ENCODE measurements at regions not wholly inside any gene's neighbourhood (a gene's known extent, or its start where the extent isn't known, plus 50 kb on each side); places are given as distances from the start of the nearest gene placed in this dataset.

DNA sequence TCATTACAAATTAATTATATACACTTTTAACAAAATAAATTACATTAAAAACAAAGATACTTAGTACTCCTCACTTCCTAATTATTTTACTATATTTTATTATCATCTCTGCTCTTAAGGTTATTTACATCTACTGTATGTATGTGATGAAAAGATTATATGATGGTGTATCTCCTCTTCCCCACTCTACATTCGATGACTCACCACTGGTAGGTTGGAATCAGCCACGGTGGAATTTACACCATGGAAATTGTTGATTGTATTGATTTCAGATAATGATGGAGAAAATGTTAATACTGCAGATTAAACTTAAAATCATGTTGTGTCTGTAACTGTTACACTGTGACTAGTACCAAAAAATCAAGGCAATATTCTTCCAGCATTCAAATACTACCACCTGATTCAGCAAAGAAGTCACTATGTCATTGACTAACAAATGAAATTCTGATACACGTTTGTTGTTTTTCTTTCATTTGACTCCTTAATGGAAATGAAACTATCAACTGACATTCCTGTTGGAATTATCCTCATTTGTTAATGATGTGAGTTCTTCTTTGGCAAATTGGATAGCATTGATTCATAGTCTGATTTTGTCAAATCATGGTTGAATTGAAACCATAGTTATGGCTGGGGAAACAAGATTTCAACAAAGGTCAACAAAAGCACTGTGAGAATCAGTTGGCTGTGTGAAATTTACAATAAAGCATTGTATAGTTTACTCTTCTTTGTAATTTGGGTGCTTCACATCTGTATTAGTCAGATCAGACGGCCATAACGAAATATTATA, 69.0 kb upstream of the NLK start:
- TF ChIP-seq, protein P1, sequence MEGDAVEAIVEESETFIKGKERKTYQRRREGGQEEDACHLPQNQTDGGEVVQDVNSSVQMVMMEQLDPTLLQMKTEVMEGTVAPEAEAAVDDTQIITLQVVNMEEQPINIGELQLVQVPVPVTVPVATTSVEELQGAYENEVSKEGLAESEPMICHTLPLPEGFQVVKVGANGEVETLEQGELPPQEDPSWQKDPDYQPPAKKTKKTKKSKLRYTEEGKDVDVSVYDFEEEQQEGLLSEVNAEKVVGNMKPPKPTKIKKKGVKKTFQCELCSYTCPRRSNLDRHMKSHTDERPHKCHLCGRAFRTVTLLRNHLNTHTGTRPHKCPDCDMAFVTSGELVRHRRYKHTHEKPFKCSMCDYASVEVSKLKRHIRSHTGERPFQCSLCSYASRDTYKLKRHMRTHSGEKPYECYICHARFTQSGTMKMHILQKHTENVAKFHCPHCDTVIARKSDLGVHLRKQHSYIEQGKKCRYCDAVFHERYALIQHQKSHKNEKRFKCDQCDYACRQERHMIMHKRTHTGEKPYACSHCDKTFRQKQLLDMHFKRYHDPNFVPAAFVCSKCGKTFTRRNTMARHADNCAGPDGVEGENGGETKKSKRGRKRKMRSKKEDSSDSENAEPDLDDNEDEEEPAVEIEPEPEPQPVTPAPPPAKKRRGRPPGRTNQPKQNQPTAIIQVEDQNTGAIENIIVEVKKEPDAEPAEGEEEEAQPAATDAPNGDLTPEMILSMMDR (IDR thresholded peaks at IDR 0.05): no peak
- ChIA-PET CTCF (no interaction called here), POLR2A (no interaction called here)
- Mint-ChIP-seq H3K27me3 (peaks cover 21% of the 10 kb centered on the region), H3K27ac (no peak overlapping the region), H3K9me3 (no peaks in the 10 kb centered on the region), H3K4me3 (no peak overlapping the region), H3K4me1 (ENCODE audit: low read depth) (no peaks in the 10 kb centered on the region), H3K36me3 (ENCODE audit: low read depth) (no peaks in the 10 kb centered on the region)
- intact Hi-C loops (cut with DNase I, micrococcal nuclease): no loop called here
- ATAC-seq (ENCODE audit: poor library complexity): no peak
- no peaks in the 10 kb centered on the region for H3K27me3 ChIP-seq (ENCODE audit: control insufficient read depth in 1 of 2, insufficient read depth in 2 of 2, low read length in 2 of 2)
- no peak for DNase-seq
- no peaks in the 10 kb centered on the region for H3K4me1 ChIP-seq (ENCODE audit: insufficient read depth, low read length)
- no peaks in the 10 kb centered on the region for H3K9me3 ChIP-seq (ENCODE audit: control insufficient read depth in 1 of 2, insufficient read depth in 1 of 2, low read length in 2 of 2)
- H3K4me3 ChIP-seq (ENCODE audit: low read length): no peak overlapping the region
- H3K36me3 ChIP-seq (ENCODE audit: insufficient read depth, low read length): no peaks in the 10 kb centered on the region
- no peak overlapping the region for H3K27ac ChIP-seq (ENCODE audit: low read depth in 1 of 2, low read length in 2 of 2)

DNA sequence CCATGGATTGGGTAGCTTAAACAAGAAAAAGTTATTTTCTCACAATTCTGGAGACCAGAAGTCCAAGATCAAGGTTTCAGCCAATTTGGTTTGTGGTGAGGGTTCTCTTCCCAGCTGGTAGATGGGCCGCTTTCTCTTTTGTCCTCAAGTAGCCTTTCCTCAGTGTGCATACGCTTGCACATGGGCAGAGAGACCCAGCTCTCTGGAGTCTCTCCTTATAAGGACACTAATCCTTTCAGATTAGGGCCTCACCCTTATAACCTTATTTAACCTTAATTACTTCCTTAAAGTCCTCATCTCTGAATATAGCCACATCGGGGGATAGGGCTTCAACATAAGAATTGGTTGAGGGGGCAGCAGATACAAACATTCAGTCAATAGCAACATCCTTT, 68.4 kb upstream of the NLK start:
- ChIA-PET CTCF (no interaction called here), POLR2A (no interaction called here)
- intact Hi-C loops (cut with DNase I, micrococcal nuclease): no loop called here
- TF ChIP-seq, protein P1 (IDR thresholded peaks at IDR 0.05): no peak
- Histone ChIP-seq H3K9me3 (ENCODE audit: control insufficient read depth in 1 of 2, insufficient read depth in 1 of 2, low read length in 2 of 2) (no peaks in the 10 kb centered on the region), H3K27me3 (ENCODE audit: control insufficient read depth in 1 of 2, insufficient read depth in 2 of 2, low read length in 2 of 2) (no peaks in the 10 kb centered on the region), H3K4me1 (ENCODE audit: insufficient read depth, low read length) (no peaks in the 10 kb centered on the region), H3K36me3 (ENCODE audit: insufficient read depth, low read length) (no peaks in the 10 kb centered on the region), H3K27ac (ENCODE audit: low read depth in 1 of 2, low read length in 2 of 2) (no peak overlapping the region), H3K4me3 (ENCODE audit: low read length) (no peak overlapping the region)
- H3K4me3 Mint-ChIP-seq: no peak overlapping the region
- H3K27me3 Mint-ChIP-seq: peaks cover 16% of the 10 kb centered on the region
- ATAC-seq (ENCODE audit: poor library complexity) (no peak), DNase-seq (no peak)
- H3K9me3 Mint-ChIP-seq: no peaks in the 10 kb centered on the region
- H3K27ac Mint-ChIP-seq: no peak overlapping the region
- H3K4me1 Mint-ChIP-seq (ENCODE audit: low read depth): no peaks in the 10 kb centered on the region
- H3K36me3 Mint-ChIP-seq (ENCODE audit: low read depth): no peaks in the 10 kb centered on the region

DNA sequence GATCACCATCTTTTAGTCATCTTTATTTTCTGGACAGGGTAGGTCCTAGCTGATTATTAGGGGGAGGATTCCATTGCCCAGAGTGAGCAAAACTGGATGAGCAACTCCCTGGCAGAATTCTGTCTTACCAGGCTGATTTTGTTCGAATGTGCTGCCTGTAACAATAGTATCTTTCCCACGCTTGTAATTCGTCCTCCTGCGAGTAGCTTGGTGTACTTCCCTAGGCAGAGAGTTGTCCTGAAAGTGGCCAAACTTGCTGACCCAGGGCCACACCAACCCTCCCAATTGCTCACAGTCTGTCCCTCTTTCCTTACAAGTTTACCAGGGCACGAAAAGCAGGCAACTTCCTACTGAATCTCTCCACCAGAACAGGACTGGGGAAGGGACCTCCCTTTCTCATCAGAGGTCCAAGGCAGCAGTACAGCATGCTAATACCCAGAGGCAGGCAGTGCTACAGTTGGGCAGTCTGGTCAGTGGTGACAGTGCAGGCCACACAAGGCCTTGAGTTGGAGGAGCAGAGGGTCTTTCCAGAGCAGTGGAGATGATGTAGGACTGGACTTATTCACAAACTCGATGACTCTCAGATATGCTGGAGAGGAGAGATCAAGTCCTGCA, 67.8 kb upstream of the NLK start:
- Mint-ChIP-seq H3K36me3 (ENCODE audit: low read depth) (no peaks in the 10 kb centered on the region), H3K27ac (no peak overlapping the region), H3K4me3 (no peak overlapping the region), H3K4me1 (ENCODE audit: low read depth) (no peaks in the 10 kb centered on the region), H3K9me3 (no peaks in the 10 kb centered on the region), H3K27me3 (peaks cover 16% of the 10 kb centered on the region)
- Histone ChIP-seq H3K27ac (ENCODE audit: low read depth in 1 of 2, low read length in 2 of 2) (no peak overlapping the region), H3K9me3 (ENCODE audit: control insufficient read depth in 1 of 2, insufficient read depth in 1 of 2, low read length in 2 of 2) (no peaks in the 10 kb centered on the region), H3K36me3 (ENCODE audit: insufficient read depth, low read length) (no peaks in the 10 kb centered on the region), H3K27me3 (ENCODE audit: control insufficient read depth in 1 of 2, insufficient read depth in 2 of 2, low read length in 2 of 2) (no peaks in the 10 kb centered on the region), H3K4me1 (ENCODE audit: insufficient read depth, low read length) (no peaks in the 10 kb centered on the region), H3K4me3 (ENCODE audit: low read length) (no peak overlapping the region)
- ChIA-PET CTCF (no interaction called here), POLR2A (no interaction called here)
- ATAC-seq (ENCODE audit: poor library complexity) (no peak), DNase-seq (no peak)
- TF ChIP-seq, protein P1 (IDR thresholded peaks at IDR 0.05): no peak
- intact Hi-C loops (cut with DNase I, micrococcal nuclease): no loop called here
